GM19324 (cell line): ENCODE measurements at regions not wholly inside any gene's neighbourhood (a gene's known extent, or its start where the extent isn't known, plus 50 kb on each side); places are given as distances from the start of the nearest gene placed in this dataset.

Experiments used
- ATAC-seq: cut with Tn5 transposase; IDR thresholded peaks from one replicate; pipeline ENCODE4 v1.9.1; 2021; ENCODE audit warnings: mild to moderate bottlenecking, moderate library complexity; ENCODE audit not compliant: unreplicated experiment, low FRiP score

- no peak for ATAC-seq
These were observed 139.3 kb downstream of the SOX2 start for GRCh38 chr3:181851063-181851462.

GRCh38 chr3:181855825-181856224 lies 144.1 kb downstream of the SOX2 start:
- no peak for ATAC-seq

DNA sequence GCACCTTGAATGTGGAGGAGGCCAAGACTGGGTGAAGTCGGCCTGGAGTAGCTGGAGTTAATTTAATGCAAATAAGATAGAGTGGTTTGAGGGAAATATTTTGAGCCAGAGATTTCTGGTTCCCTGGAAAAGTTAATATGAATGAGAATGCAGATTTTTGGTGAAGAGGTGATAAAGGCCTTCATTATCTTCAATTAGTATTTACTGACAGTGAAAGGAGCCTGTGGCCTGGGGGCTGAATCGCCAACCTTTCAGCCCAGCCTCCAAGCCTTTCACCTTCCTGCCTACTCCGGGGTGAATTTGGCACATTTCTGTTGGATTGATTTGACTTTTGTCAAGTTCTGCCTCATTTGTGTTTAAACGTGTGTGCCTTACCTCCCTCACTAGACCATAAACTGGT lies 147.8 kb downstream of the SOX2 start:
- ATAC-seq: no peak

GRCh38 chr3:181860235-181860634 lies 148.5 kb downstream of the SOX2 start:
- no peak for ATAC-seq

DNA sequence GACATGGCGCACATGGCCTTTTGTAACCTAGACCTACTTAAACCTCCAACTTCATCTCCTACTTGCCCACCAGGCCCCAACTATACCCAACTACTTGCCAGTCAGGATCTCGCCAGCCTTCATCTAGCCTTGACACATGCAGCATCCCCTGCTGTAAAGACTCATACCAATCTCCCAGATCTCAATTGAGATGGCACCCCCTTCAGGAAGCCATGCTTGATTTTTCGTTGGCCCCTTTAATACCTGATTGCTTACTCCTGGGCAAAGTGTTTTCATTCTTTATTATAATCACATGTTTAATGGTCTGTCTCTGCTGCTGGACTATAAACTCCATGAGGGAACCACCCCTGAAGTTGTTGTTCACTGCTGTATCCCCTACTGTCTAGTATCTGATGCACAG lies 150.8 kb downstream of the SOX2 start:
- ATAC-seq: no peak

- ATAC-seq: no peak
These were observed 156.9 kb downstream of the SOX2 start for GRCh38 chr3:181868576-181869082.

GRCh38 chr3:181872887-181873286 lies 161.2 kb downstream of the SOX2 start:
- no peak for ATAC-seq

DNA sequence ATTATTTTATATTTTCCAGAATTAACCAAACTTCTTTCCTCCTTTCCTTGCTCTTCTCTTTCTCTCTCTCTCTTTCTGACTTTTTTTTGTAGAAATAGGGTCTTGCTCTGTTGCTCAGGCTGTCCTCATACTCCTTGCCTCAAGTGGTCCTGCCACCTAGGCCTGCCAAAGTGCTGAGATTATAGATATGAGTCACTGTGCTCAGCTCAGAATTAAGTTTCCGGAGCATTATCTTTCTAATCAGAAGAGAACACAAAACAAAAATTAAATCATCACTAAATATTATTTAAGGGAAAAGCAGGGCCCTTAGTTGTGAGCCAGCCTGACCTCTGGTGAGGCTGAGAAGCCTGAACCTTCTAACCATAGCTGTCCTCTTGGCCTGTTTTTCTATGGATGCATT lies 168.2 kb downstream of the SOX2 start:
- ATAC-seq: no peak

DNA sequence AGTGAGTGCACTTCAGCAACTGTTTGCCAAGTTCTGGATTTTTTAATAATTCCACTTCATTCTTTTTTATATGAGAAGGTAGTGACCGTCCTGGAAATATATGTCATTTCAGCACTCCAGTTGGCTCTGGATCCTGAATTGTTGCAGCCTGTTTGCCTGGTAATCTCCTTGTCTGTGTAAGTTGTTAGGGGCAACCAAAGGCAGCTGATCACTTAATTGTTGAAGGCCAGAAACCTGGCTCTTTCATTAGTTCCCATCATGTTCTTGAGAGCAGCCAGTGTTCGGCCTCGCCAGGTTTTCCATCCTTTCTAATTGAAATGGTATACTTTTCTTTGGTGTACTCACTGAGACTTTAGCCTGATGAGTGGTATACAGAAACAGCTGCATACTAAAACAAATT lies 168.6 kb downstream of the SOX2 start:
- no peak for ATAC-seq

GRCh38 chr3:181881749-181882148 lies 170.0 kb downstream of the SOX2 start:
- ATAC-seq: no peak

GRCh38 chr3:181885868-181886630 lies 174.3 kb downstream of the SOX2 start:
- ATAC-seq: no peak

DNA sequence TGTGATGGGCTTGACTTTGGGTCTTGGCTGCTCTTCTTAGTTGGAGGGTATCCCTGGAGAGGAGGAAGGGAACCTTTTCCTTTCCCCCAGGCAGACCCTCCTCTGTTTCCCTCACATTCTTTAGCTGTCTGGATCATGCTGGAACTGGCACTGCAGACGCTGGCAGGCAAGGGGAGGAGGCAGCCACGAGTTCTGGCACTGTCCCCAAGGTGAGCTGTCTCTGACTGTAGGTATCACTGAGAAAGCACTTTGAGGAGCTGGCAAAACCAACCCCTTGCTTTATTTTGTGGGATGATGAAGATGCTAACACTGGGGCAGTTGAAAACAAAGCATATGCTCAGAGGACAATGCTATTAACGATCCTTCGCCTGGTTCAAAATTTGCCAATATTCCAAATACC lies 175.0 kb downstream of the SOX2 start:
- no peak for ATAC-seq

GRCh38 chr3:181887685-181888084 lies 176.0 kb downstream of the SOX2 start:
- ATAC-seq: no peak

DNA sequence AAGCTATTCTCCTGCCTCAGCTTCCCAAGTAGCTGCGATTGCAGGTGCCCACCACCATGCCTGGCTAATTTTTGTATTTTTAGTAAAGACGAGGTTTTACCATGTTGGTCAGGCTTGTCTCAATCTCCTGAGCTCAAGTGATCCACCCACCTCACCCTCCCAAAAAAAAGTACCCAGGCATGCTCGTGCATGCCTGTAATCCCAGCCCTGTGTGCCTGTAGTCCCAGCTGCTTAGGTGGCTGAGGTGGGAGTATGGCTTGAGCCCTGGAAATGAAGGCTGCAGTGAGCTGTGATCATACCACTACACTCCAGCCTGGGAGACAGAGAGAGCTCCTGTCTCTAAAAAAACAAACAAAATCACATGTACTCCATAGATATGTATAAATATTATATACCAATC lies 176.5 kb downstream of the SOX2 start:
- no peak for ATAC-seq

DNA sequence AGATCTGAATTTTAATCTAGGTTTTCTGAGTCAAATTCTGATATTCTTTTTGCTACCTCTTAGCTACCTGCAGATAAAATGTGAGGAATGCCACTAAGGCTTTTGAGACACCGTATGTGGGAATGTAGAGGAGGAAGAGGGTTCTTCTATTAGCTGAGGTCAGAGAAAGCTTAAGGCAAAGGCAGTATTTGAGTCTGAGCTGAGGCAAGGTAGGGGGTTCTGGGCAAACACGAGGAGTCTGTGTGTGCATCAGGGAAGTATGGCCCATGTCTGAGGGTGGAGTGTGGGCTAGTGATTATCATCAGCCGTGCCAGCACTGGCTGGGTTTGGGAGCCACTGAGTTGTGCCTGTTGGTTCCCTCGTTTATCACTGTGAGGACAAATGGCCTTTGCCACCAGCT lies 181.1 kb downstream of the SOX2 start:
- ATAC-seq: no peak

GRCh38 chr3:181896605-181897004 lies 184.9 kb downstream of the SOX2 start:
- ATAC-seq: no peak

GRCh38 chr3:181899702-181900101 lies 188.0 kb downstream of the SOX2 start:
- no peak for ATAC-seq

DNA sequence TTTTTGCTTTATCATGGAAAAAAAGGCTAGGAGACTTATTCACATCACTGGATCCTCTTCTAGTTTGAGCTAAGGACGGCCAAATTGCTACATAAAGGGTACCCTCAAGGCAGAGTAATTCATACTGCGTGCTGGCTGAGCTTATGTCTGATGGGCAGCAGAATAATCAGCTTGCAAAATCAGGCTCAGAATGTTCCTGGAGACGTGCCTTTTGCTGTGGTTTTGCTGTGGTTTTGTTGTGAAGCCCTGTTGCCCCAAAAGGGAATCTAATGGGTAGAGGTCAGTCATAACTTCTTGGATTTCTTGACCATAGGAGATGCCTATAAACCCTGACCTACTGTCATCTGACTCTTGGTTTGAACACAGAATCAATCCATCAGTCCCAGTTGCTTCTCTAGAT lies 189.9 kb downstream of the SOX2 start:
- ATAC-seq: no peak

GRCh38 chr3:181906338-181906737 lies 194.6 kb downstream of the SOX2 start:
- no peak for ATAC-seq

DNA sequence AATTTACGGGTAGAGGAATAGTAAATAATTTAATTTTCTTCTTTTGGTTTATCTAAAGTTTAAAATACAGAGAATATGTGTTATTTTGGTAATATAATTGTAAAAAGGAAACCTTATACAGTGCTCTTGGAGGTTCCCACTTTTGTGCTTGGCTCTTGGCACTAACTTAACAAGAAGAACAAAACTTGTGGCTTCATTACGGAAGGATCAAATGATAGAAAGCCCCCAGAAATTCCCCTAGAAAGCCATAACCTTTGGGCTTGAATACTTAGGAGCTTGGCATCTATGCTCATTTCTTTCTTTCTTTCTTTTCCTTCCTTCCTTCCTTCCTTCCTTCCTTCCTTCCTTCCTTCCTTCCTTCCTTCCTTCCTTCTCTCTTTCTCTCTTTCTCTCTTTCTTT lies 197.5 kb downstream of the SOX2 start:
- ATAC-seq: no peak

DNA sequence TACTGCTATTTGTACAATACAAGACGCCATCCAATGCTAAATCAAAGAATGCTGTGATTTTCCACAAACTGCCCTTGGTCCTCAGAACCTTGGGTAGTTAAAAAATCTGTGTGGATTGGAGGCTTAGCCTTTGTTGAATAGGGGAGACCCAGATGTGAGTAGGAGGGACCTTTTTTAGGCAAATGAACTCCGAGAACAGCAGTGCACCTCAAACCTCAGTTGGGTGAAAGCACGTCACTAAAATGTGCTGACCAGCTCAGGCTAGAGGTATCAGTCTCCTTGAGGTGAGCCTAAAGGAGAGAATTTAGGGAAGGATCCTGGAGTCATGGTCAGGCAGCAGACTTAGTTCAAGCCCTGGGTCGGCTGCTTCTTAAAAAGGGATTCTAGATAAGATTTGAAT lies 200.7 kb downstream of the SOX2 start:
- no peak for ATAC-seq

DNA sequence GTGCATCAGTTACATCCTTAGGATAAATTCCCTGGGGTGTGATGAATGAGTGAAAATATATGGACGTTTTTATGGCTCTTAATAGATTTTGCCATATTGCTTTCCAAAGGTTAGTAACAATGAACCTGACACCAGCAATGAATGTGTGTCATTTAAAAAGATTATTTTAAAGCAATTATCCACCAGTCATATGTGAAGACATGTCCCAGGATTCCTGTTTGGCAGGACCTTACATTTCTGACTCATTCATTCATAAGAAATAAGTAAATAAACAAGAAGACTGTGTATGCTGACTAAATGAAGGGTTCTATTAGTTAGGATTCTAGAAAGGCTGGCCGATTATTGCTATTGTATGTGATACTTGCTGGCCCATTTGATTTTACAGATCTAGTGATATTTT lies 201.5 kb downstream of the SOX2 start:
- no peak for ATAC-seq

GRCh38 chr3:181915551-181915950 lies 203.8 kb downstream of the SOX2 start:
- ATAC-seq: no peak
